Calu3 (cell line): ENCODE measurements at regions not wholly inside any gene's neighbourhood (a gene's known extent, or its start where the extent isn't known, plus 50 kb on each side); places are given as distances from the start of the nearest gene placed in this dataset.

ENCODE experiments used
- BruUV-seq: library from RNA; stranded (reverse); fragments of 400-500 nt; replicated peaks from 2 replicates; lab custom pipeline; 2021; lab: Mats Ljungman, UMichigan
- CTCF ChIA-PET: fragments of 300-600 bp; sonication (Branson Sonifier 250); formaldehyde crosslinking; loops from one replicate; lab custom pipeline; 2022; ENCODE audit warnings: antibody characterized with exemption; lab: Charles Lee
- DNase-seq: peaks from one replicate; pipeline ENCODE4 v3.0.0; 2022
- H3K27ac Mint-ChIP-seq: one replicate; pipeline ENCODE4 v1.8.0; 2022; ENCODE audit warnings: mixed read lengths; ENCODE audit not compliant: unreplicated experiment
- H3K27me3 Mint-ChIP-seq: one replicate; pipeline ENCODE4 v1.8.0; 2022; ENCODE audit warnings: mixed read lengths; ENCODE audit not compliant: unreplicated experiment
- H3K36me3 Mint-ChIP-seq: one replicate; pipeline ENCODE4 v1.8.0; 2022; ENCODE audit warnings: mild to moderate bottlenecking, moderate library complexity, mixed read lengths; ENCODE audit not compliant: insufficient read depth, unreplicated experiment
- H3K4me1 Mint-ChIP-seq: one replicate; pipeline ENCODE4 v1.8.0; 2022; ENCODE audit warnings: mild to moderate bottlenecking, low read depth, mixed read lengths; ENCODE audit not compliant: unreplicated experiment
- H3K4me3 Mint-ChIP-seq: one replicate; pipeline ENCODE4 v1.8.0; 2022; ENCODE audit warnings: mild to moderate bottlenecking, low read depth, moderate library complexity, mixed read lengths; ENCODE audit not compliant: unreplicated experiment
- H3K9me3 Mint-ChIP-seq: one replicate; pipeline ENCODE4 v1.8.0; 2022; ENCODE audit warnings: low read depth, mixed read lengths; ENCODE audit not compliant: unreplicated experiment
- CTCF ChIP-seq: fragments of 200-600 bp; IDR thresholded peaks from one replicate; pipeline ENCODE4 v1.8.0; 2022; ENCODE audit warnings: antibody characterized with exemption; ENCODE audit not compliant: unreplicated experiment
- intact Hi-C: fragments of 100-400 bp; cut with micrococcal nuclease; formaldehyde crosslinking; loops from one replicate; pipeline ENCODE4 v1.10.0; 2022; ENCODE audit not compliant: unreplicated experiment

DNA sequence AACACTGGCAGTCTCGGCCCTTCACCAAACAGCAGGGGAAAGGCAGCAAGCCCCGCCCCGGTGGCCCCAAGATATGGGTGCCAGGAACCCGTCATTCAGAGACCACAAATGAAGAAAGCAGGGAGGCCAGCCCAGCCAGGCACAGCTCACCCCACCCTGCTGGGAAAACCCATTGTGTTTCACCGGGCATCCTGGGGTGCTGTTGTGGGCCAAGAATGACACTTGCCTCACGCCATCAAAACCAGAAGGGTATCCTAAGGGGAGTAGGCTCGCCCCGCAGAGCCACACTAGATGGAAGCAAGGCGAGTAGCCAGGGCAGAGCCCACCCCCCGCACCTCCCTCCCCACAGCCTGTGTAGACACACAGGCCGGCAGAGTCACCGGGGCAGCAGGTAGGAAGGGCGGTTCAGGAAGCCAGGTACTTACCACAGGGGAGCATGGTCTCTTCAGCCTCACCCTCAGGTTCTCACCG is 72.5 kb upstream of the KCNMA1 start:
- no TSS peak for BruUV-seq
- Mint-ChIP-seq H3K4me1 (no peaks in the 10 kb centered on the region), H3K27ac (no peak overlapping the region), H3K27me3 (no peaks in the 10 kb centered on the region), H3K9me3 (no peaks in the 10 kb centered on the region), H3K36me3 (no peaks in the 10 kb centered on the region), H3K4me3 (no peak overlapping the region)
- CTCF ChIA-PET: interaction anchor here (1.7 to 3.0 kb wide), 2 partner anchors 13 to 545 kb away, joined by 4 to 38 read pairs; no protein-coding TSS in a partner anchor
- DNase-seq: no peak
- TF ChIP-seq CTCF: no peak
- intact Hi-C loops: loop anchor here (5.0 to 10.0 kb wide), 3 partner anchors 68 to 315 kb away; no protein-coding TSS in a partner anchor

DNA sequence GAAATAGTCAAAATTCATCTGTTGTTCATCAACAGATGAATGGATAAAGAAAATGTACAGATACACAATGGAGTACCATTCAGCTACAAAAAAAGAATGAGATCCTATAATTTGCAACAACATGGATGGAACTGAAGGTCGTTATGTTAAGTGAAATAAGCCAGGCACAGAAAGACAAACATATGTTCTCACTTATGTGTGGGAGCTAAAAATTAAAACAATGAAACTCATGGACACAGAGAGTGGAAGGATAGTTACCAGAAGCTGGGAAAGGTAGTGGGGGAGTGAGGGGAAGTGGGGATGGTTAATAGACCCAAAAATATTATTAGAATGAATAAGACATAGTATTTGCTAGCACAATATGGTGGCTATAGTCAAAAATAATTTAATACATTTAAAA is 70.0 kb upstream of the KCNMA1 start:
- H3K27me3 Mint-ChIP-seq: no peaks in the 10 kb centered on the region
- H3K36me3 Mint-ChIP-seq: no peaks in the 10 kb centered on the region
- no peaks in the 10 kb centered on the region for H3K9me3 Mint-ChIP-seq
- CTCF ChIA-PET: interaction anchor here (0.5 to 1.0 kb wide), 2 partner anchors 9 to 18 kb away, joined by 3 to 4 read pairs; no protein-coding TSS in a partner anchor
- intact Hi-C loops: no loop called here
- TF ChIP-seq CTCF: no peak
- DNase-seq: no peak
- no peaks in the 10 kb centered on the region for H3K4me1 Mint-ChIP-seq
- H3K27ac Mint-ChIP-seq: no peak overlapping the region
- H3K4me3 Mint-ChIP-seq: no peak overlapping the region
- no TSS peak for BruUV-seq

- Mint-ChIP-seq H3K4me1 (no peaks in the 10 kb centered on the region), H3K4me3 (no peak overlapping the region), H3K9me3 (no peaks in the 10 kb centered on the region), H3K36me3 (no peaks in the 10 kb centered on the region), H3K27me3 (no peaks in the 10 kb centered on the region), H3K27ac (no peak overlapping the region)
- CTCF ChIA-PET: interaction anchor here (1.9 kb wide), 1 partner anchor 9 kb away, joined by 6 read pairs; no protein-coding TSS in a partner anchor
- no peak for TF ChIP-seq CTCF
- no TSS peak for BruUV-seq
- intact Hi-C loops: no loop called here
- no peak for DNase-seq
These were observed 64.6 kb upstream of the KCNMA1 start for GRCh38 chr10:77702166-77702565.

DNA sequence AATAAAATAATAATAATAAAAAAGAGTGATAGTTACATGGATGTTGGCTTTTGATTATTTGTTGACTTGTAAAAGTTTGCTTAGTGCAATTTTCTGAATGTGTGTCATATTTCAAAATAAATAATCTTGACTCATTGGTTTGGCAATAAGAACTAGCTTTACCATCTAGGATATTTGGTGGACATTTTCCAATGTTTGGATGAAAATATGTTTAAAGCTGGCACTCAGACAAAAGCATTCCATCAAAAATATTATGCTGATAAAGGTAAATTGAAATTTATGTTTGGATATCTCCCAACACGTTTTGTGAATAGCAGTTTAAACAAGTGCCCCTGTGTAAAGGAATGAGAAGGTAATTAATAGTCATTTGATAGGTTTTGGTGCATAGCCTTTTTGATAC is 62.5 kb upstream of the KCNMA1 start:
- TF ChIP-seq CTCF: no peak
- H3K27me3 Mint-ChIP-seq: no peaks in the 10 kb centered on the region
- H3K4me1 Mint-ChIP-seq: peaks cover 5% of the 10 kb centered on the region
- no peak for DNase-seq
- CTCF ChIA-PET: interaction anchor here (1.9 kb wide), 1 partner anchor 12 kb away, joined by 6 read pairs; no protein-coding TSS in a partner anchor
- intact Hi-C loops: no loop called here
- no peaks in the 10 kb centered on the region for H3K36me3 Mint-ChIP-seq
- no TSS peak for BruUV-seq
- H3K27ac Mint-ChIP-seq: no peak overlapping the region
- H3K9me3 Mint-ChIP-seq: no peaks in the 10 kb centered on the region
- H3K4me3 Mint-ChIP-seq: no peak overlapping the region
